Sigmoid colon (tissue), 3 donors: ENCODE measurements at regions not wholly inside any gene's neighbourhood (a gene's known extent, or its start where the extent isn't known, plus 50 kb on each side); places are given as distances from the start of the nearest gene placed in this dataset.
"Not testable (repeated sequence)": the region's sequence is repeated elsewhere in the genome, so short reads cannot be mapped to it uniquely, and the experiment has no call there.

ENCODE experiments used
- CTCF ChIP-seq, 4 experiments: fragments of 450-650 bp in 3 of 4; fragments of 200-600 bp in 1 of 4; IDR thresholded peaks; one replicate each; pipeline ENCODE4 v1.5.1; 2016 to 2019; ENCODE audit warnings: antibody characterized with exemption in 4 of 4, mild to moderate bottlenecking in 3 of 4, moderate library complexity in 2 of 4
- POLR2A ChIP-seq, 2 donors: fragments of 450-650 bp; IDR thresholded peaks; one replicate each; pipeline ENCODE4 v1.6.1; 2016; ENCODE audit warnings: antibody characterized with exemption in 2 of 2, mild to moderate bottlenecking in 2 of 2, moderate library complexity in 2 of 2

GRCh38 chr3:95241256-95241655, 1178.4 kb downstream of the NSUN3 start:
- TF ChIP-seq POLR2A, CTCF (IDR thresholded peaks at IDR 0.05): not testable (repeated sequence)
